Trophoblast cell (in vitro differentiated cells and primary cell): ENCODE measurements at regions not wholly inside any gene's neighbourhood (a gene's known extent, or its start where the extent isn't known, plus 50 kb on each side); places are given as distances from the start of the nearest gene placed in this dataset.

Source experiments
- DNase-seq, 2 donors: peaks; one replicate each; pipeline ENCODE4 v3.0.0-alpha.2; 2016
- H2AFZ ChIP-seq: 2 replicates; pipeline ENCODE4 v1.6.1; 2013; ENCODE audit warnings: low read length, moderate library complexity, mild to moderate bottlenecking; ENCODE audit not compliant: insufficient read depth, poor library complexity
- H2AK5ac ChIP-seq: 2 replicates; pipeline ENCODE4 v1.6.1; 2013; ENCODE audit warnings: mild to moderate bottlenecking, low read length
- H2BK120ac ChIP-seq: 2 replicates; pipeline ENCODE4 v1.6.1; 2013; ENCODE audit warnings: low read length, mild to moderate bottlenecking, moderate library complexity; ENCODE audit not compliant: insufficient read depth, poor library complexity
- H2BK12ac ChIP-seq: 2 replicates; pipeline ENCODE4 v1.6.1; 2013; ENCODE audit warnings: mild to moderate bottlenecking, low read length, moderate library complexity
- H2BK5ac ChIP-seq: 2 replicates; pipeline ENCODE4 v1.6.1; 2013; ENCODE audit warnings: low read length, low read depth, moderate library complexity, mild to moderate bottlenecking; ENCODE audit not compliant: poor library complexity
- H3K14ac ChIP-seq: 2 replicates; pipeline ENCODE4 v1.6.1; 2013; ENCODE audit warnings: mild to moderate bottlenecking, low read length
- H3K18ac ChIP-seq: 2 replicates; pipeline ENCODE4 v1.6.1; 2013; ENCODE audit warnings: mild to moderate bottlenecking, low read length
- H3K23ac ChIP-seq: 2 replicates; pipeline ENCODE4 v1.6.1; 2013; ENCODE audit warnings: low read length
- H3K27ac ChIP-seq: 2 replicates; pipeline ENCODE4 v1.5.1; 2013; ENCODE audit warnings: low read depth, mild to moderate bottlenecking, inconsistent platforms, low read length, moderate library complexity
- H3K27me3 ChIP-seq: 2 replicates; pipeline ENCODE4 v1.6.1; 2013; ENCODE audit warnings: inconsistent platforms, mild to moderate bottlenecking, low read length, moderate library complexity; ENCODE audit not compliant: insufficient read depth
- H3K36me3 ChIP-seq, 2 experiments: 1 replicate in 1 of 2; 2 replicates in 1 of 2; pipeline ENCODE4 v1.6.1; 2013; ENCODE audit warnings: low read length in 2 of 2, mild to moderate bottlenecking in 2 of 2, moderate library complexity in 1 of 2; ENCODE audit not compliant: insufficient read depth in 2 of 2, control insufficient read depth in 1 of 2
- H3K4ac ChIP-seq: 2 replicates; pipeline ENCODE4 v1.6.1; 2013; ENCODE audit warnings: low read depth, mild to moderate bottlenecking, low read length, moderate library complexity
- H3K4me1 ChIP-seq, 2 experiments: 1 replicate in 1 of 2; 2 replicates in 1 of 2; pipeline ENCODE4 v1.6.1; 2013; ENCODE audit warnings: low read length in 2 of 2, mild to moderate bottlenecking in 2 of 2, moderate library complexity in 1 of 2; ENCODE audit not compliant: insufficient read depth in 2 of 2, control insufficient read depth in 1 of 2
- H3K4me2 ChIP-seq: 2 replicates; pipeline ENCODE4 v1.6.1; 2013; ENCODE audit warnings: inconsistent platforms, mild to moderate bottlenecking, low read length, moderate library complexity
- H3K4me3 ChIP-seq: 2 replicates; pipeline ENCODE4 v1.5.1; 2013; ENCODE audit warnings: mild to moderate bottlenecking, low read depth, low read length, inconsistent platforms
- H3K79me1 ChIP-seq: one replicate; pipeline ENCODE4 v1.6.1; 2013; ENCODE audit warnings: low read length
- H3K79me2 ChIP-seq: 2 replicates; pipeline ENCODE4 v1.6.1; 2013; ENCODE audit warnings: low read length, mild to moderate bottlenecking; ENCODE audit not compliant: control insufficient read depth, insufficient read depth, poor library complexity
- H3K9ac ChIP-seq: 2 replicates; pipeline ENCODE4 v1.6.1; 2013; ENCODE audit warnings: mild to moderate bottlenecking, low read length
- H3K9me3 ChIP-seq: 2 replicates; pipeline ENCODE4 v1.6.1; 2013; ENCODE audit warnings: low read depth, mild to moderate bottlenecking, control low read depth, inconsistent platforms, low read length; ENCODE audit not compliant: insufficient read depth
- H4K12ac ChIP-seq: 2 replicates; pipeline ENCODE4 v1.6.1; 2013; ENCODE audit warnings: low read depth, mild to moderate bottlenecking, low read length, moderate library complexity
- H4K8ac ChIP-seq: 2 replicates; pipeline ENCODE4 v1.6.1; 2013; ENCODE audit warnings: low read depth, mild to moderate bottlenecking, low read length, moderate library complexity
- H4K91ac ChIP-seq: one replicate; pipeline ENCODE4 v1.6.1; 2013; ENCODE audit warnings: low read depth, mild to moderate bottlenecking, low read length, moderate library complexity
- WGBS: extraction: QIAGEN DNeasy Blood & Tissue Kit; methylation state at CpG from one replicate; pipeline ENCODE4 v1.1.7; 2013; ENCODE audit warnings: missing lambda C conversion rate; ENCODE audit not compliant: insufficient read length, insufficient coverage; ENCODE audit errors: extremely low coverage; 5-methylcytosine and 5-hydroxymethylcytosine counted together

DNA sequence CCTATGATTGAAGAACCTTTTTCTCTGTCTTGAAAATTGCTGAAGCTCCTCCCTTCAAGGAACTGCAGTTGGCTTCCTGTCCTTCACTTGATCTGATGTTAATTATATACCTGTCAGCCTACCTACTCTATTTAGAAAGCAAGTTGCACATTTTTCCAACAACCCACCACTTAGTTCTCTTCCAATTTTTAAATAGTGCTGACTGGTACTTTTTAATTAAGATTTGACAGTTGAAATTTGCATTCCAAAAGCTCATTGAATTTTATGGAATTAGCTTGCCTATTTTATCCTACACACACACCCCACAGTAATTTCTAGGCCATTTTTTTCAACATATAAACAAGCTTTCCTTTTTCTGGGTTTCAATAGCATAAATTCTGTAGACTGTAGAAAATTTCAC lies 820.3 kb upstream of the FAT3 start:
- Histone ChIP-seq H3K27me3 (no peaks in the 10 kb centered on the region), H3K36me3 (no peaks in the 10 kb centered on the region), H3K4me2 (no peak overlapping the region), H3K14ac (no peak overlapping the region), H3K79me1 (no peaks in the 10 kb centered on the region), H2BK12ac (no peak overlapping the region), H2BK120ac (no peak overlapping the region), H3K23ac (no peak overlapping the region), H3K9me3 (no peaks in the 10 kb centered on the region), H4K12ac (no peak overlapping the region), H2BK5ac (no peak overlapping the region), H3K79me2 (no peaks in the 10 kb centered on the region), H4K8ac (no peak overlapping the region), H3K9ac (no peak overlapping the region), H4K91ac (no peak overlapping the region), H3K4me3 (no peak overlapping the region), H3K4me1 (no peaks in the 10 kb centered on the region), H3K27ac (no peak overlapping the region), H3K18ac (no peak overlapping the region), H2AFZ (no peak overlapping the region), H2AK5ac (no peak overlapping the region), H3K4ac (no peak overlapping the region)
- no peak for DNase-seq

DNA sequence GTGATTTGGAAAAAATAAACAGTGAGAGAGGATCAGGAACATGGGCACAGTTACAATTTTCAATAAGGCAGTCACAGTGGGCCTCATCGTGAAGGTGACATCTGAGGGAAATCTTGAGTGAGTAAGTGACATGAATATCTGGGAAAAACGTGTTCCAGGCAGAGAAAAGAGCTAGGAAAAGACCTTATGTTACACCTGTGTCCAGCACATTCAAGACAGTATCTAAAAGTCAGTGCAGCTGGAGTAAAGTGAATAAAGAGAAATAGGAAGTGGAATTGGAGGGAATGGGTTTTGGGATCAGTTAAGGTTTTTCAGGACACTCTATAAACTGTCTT lies 827.5 kb upstream of the FAT3 start:
- no peak overlapping the region for H2BK120ac ChIP-seq
- no peaks in the 10 kb centered on the region for H3K27me3 ChIP-seq
- no peak overlapping the region for H3K4ac ChIP-seq
- H3K4me3 ChIP-seq = no peak overlapping the region
- no peak for DNase-seq
- H3K27ac ChIP-seq = no peak overlapping the region
- H3K4me2 ChIP-seq = no peak overlapping the region
- no CpG with 5 or more reads among the region's 2 CpGs for WGBS
- no peak overlapping the region for H2BK12ac ChIP-seq
- H4K12ac ChIP-seq = no peak overlapping the region
- H2AK5ac ChIP-seq = no peak overlapping the region
- H3K18ac ChIP-seq = no peak overlapping the region
- H3K36me3 ChIP-seq = no peaks in the 10 kb centered on the region
- no peaks in the 10 kb centered on the region for H3K79me1 ChIP-seq
- H3K79me2 ChIP-seq = no peaks in the 10 kb centered on the region
- H3K23ac ChIP-seq = no peak overlapping the region
- H3K14ac ChIP-seq = no peak overlapping the region
- no peak overlapping the region for H4K8ac ChIP-seq
- no peaks in the 10 kb centered on the region for H3K4me1 ChIP-seq
- H2BK5ac ChIP-seq = no peak overlapping the region
- H3K9ac ChIP-seq = no peak overlapping the region
- no peak overlapping the region for H2AFZ ChIP-seq
- H3K9me3 ChIP-seq = no peaks in the 10 kb centered on the region
- H4K91ac ChIP-seq = no peak overlapping the region

DNA sequence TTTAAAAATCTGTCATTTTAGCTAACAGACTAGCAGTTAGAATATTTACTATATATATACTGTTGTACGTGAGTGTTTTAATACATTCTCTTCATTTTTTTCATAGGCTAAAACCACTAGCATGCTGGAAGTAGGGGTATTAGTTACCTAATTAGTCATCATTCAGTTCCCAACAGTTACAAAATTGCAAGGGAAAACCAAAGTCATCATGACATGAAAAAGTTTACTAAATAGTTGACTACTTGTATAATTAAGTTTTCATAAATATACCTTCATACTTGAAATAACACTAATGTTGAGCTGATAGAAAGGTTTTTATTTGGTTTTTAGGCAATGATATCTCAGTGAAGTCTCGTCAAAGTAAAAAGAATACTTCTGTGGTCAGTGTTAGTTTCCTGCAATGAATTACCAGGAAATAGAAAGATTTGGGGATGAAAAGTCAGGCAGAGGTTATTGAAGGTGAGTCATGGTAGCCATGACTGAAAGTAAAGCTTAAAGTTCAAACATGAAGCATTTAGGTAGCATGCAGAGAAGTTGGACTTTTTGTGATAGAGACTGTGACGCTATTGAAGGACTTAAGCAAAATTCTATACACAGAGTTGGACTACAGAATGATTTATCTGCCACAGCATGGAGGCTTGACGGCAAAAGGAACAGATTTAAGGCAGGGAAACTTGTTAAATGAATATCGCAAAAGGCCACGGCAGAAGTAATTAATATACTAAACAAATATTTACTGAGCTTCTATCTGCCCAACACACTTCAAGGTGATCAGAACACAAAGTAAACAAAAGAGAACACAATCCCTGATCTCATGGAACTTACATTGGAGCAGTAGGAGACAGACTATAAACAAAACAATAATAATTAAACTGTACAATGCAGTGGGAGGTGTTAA lies 828.1 kb upstream of the FAT3 start:
- Histone ChIP-seq H3K4ac (no peak overlapping the region), H3K79me1 (no peaks in the 10 kb centered on the region), H3K36me3 (no peaks in the 10 kb centered on the region), H3K9me3 (no peaks in the 10 kb centered on the region), H3K4me3 (no peak overlapping the region), H2AK5ac (no peak overlapping the region), H2BK120ac (no peak overlapping the region), H3K27me3 (no peaks in the 10 kb centered on the region), H3K18ac (no peak overlapping the region), H3K79me2 (no peaks in the 10 kb centered on the region), H2AFZ (no peak overlapping the region), H4K91ac (no peak overlapping the region), H2BK5ac (no peak overlapping the region), H4K12ac (no peak overlapping the region), H3K27ac (no peak overlapping the region), H3K9ac (no peak overlapping the region), H3K14ac (no peak overlapping the region), H3K4me2 (no peak overlapping the region), H3K23ac (no peak overlapping the region), H2BK12ac (no peak overlapping the region), H3K4me1 (no peaks in the 10 kb centered on the region), H4K8ac (no peak overlapping the region)
- no CpG with 5 or more reads among the region's 6 CpGs for WGBS
- DNase-seq = peak; percentile 3 to 55

DNA sequence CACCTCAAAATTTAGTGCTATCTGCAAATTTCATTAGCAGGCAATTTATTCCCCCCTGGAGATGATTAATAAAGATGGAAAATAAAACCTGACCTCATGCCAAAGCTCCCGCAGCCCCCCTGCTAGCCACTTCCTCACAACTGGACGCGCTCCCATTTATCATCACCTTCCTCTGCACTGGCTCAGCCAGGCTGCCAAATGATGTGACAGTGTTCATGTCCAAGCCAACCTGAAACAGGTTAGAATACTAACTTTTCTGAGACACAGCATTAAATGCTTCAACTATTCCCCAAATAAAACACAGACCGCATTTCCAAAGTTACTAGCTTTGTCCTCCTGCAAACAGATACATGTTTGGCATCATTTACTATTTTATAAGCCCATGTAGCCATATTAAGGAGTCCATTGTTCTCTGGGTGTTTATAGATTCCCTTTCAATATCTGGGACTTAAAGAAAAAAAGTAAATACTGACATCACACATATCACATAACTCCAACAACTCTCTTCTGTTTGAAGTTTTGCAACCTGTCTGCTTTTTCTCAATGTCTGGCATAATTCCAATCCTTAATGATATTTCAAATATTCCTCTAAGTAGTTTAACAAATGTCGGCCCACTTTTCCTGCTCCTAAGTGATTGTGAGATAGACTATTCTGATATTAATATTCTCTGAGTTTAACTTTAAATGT lies 829.7 kb upstream of the FAT3 start:
- no peak overlapping the region for H4K12ac ChIP-seq
- H4K8ac ChIP-seq = no peak overlapping the region
- H3K79me1 ChIP-seq = no peaks in the 10 kb centered on the region
- H3K9me3 ChIP-seq = no peaks in the 10 kb centered on the region
- no peak overlapping the region for H2BK12ac ChIP-seq
- WGBS = no CpG with 5 or more reads among the region's 5 CpGs
- H3K18ac ChIP-seq = no peak overlapping the region
- no peak overlapping the region for H2AK5ac ChIP-seq
- H3K79me2 ChIP-seq = no peaks in the 10 kb centered on the region
- no peaks in the 10 kb centered on the region for H3K4me1 ChIP-seq
- no peak overlapping the region for H3K4me3 ChIP-seq
- peak in 1 of 2 donors; percentile 3 for DNase-seq
- H3K9ac ChIP-seq = no peak overlapping the region
- H2AFZ ChIP-seq = no peak overlapping the region
- no peak overlapping the region for H3K23ac ChIP-seq
- H2BK120ac ChIP-seq = no peak overlapping the region
- no peak overlapping the region for H3K4me2 ChIP-seq
- H2BK5ac ChIP-seq = no peak overlapping the region
- no peak overlapping the region for H4K91ac ChIP-seq
- H3K27ac ChIP-seq = no peak overlapping the region
- no peaks in the 10 kb centered on the region for H3K27me3 ChIP-seq
- H3K36me3 ChIP-seq = no peaks in the 10 kb centered on the region
- no peak overlapping the region for H3K4ac ChIP-seq
- H3K14ac ChIP-seq = no peak overlapping the region
